ENCODE measurements at regions not wholly inside any gene's neighbourhood (a gene's known extent, or its start where the extent isn't known, plus 50 kb on each side); places are given as distances from the start of the nearest gene placed in this dataset.

DNA sequence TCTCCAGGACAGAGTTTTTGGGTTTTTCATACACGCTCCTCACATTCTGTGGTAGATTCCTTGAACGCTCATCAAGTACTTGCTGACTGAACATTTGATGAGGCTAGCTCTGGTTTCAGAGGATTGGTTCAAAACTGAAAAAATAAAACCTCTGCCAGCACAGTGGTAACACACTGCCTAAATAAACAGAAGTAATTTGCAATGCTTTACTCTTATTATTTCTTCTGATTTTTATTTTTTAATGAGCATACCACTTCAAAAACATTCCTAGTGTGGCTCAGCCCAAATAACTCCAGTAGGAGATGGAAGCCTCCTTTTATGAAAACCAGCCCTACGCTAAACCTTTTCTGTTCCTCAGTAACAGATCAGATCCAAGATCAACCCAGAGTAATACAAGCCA is 72.0 kb upstream of the INTU start:
- no peaks in the 10 kb centered on the region for H3K36me3 ChIP-seq (ENCODE audit: control insufficient read depth in 2 of 2, insufficient read depth in 2 of 2, low read length in 2 of 2)
- H3K9ac ChIP-seq (ENCODE audit: low read depth in 1 of 2, low read length in 2 of 2), result no peak overlapping the region
- no peaks in the 10 kb centered on the region for H3K4me1 ChIP-seq (ENCODE audit: control insufficient read depth in 2 of 2, insufficient read depth in 2 of 2, low read length in 2 of 2)
- H3K4me3 ChIP-seq (ENCODE audit: low read length in 2 of 2), result no peak overlapping the region
- no peaks in the 10 kb centered on the region for H3K27me3 ChIP-seq (ENCODE audit: control insufficient read depth in 2 of 2, insufficient read depth in 2 of 2, low read length in 2 of 2)
- no peak overlapping the region for H3K27ac ChIP-seq (ENCODE audit: low read depth in 2 of 2, low read length in 2 of 2)
- H3K9me3 ChIP-seq (ENCODE audit: control insufficient read depth in 2 of 2, low read length in 2 of 2), result no peaks in the 10 kb centered on the region

DNA sequence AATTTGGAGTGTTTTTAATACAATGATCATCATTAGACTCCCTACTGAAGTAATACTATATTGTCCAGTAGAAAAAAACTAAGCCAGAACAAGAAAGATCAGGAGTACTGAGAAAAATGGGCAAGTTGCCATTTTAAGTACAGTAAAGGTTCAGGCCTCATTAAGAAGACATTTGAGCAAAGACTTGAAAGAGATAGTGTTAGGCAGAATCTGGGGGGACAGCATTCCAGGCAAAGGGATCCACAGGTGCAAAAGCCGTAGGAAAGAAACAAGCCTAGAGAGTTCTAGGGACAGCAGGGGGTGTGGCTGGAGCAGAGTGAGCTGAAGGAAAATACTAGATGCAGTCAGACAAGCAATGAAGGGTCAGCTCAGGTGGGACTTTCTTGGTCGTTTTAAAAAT is 58.1 kb upstream of the INTU start:
- Histone ChIP-seq H3K9me3 (ENCODE audit: control insufficient read depth in 2 of 2, low read length in 2 of 2) (no peaks in the 10 kb centered on the region), H3K4me3 (ENCODE audit: low read length in 2 of 2) (no peak overlapping the region), H3K36me3 (ENCODE audit: control insufficient read depth in 2 of 2, insufficient read depth in 2 of 2, low read length in 2 of 2) (no peaks in the 10 kb centered on the region), H3K9ac (ENCODE audit: low read depth in 1 of 2, low read length in 2 of 2) (no peak overlapping the region), H3K27ac (ENCODE audit: low read depth in 2 of 2, low read length in 2 of 2) (no peak overlapping the region), H3K27me3 (ENCODE audit: control insufficient read depth in 2 of 2, insufficient read depth in 2 of 2, low read length in 2 of 2) (no peaks in the 10 kb centered on the region), H3K4me1 (ENCODE audit: control insufficient read depth in 2 of 2, insufficient read depth in 2 of 2, low read length in 2 of 2) (no peaks in the 10 kb centered on the region)

DNA sequence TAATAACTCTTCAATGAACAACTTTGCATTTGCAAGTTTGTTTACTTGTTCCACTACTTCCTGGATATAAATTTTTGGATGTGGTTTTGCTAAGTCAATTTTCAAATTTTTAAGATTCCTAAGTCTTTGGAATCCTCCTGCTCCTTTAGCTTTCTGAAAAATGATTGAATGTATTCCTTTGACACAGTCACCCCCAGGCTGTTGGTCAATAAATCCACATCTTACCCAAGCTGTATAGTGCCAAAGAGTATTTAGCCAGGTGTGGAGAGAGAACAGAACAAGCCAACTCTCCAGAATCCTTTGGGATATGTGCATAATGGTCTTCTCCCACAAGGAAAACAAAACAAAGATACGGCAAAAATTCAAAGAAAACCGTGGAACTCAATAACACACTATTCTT is 56.9 kb upstream of the INTU start:
- H3K27me3 ChIP-seq (ENCODE audit: control insufficient read depth in 2 of 2, insufficient read depth in 2 of 2, low read length in 2 of 2), result no peaks in the 10 kb centered on the region
- H3K27ac ChIP-seq (ENCODE audit: low read depth in 2 of 2, low read length in 2 of 2), result no peak overlapping the region
- no peak overlapping the region for H3K4me3 ChIP-seq (ENCODE audit: low read length in 2 of 2)
- no peaks in the 10 kb centered on the region for H3K36me3 ChIP-seq (ENCODE audit: control insufficient read depth in 2 of 2, insufficient read depth in 2 of 2, low read length in 2 of 2)
- no peaks in the 10 kb centered on the region for H3K4me1 ChIP-seq (ENCODE audit: control insufficient read depth in 2 of 2, insufficient read depth in 2 of 2, low read length in 2 of 2)
- no peaks in the 10 kb centered on the region for H3K9me3 ChIP-seq (ENCODE audit: control insufficient read depth in 2 of 2, low read length in 2 of 2)
- H3K9ac ChIP-seq (ENCODE audit: low read depth in 1 of 2, low read length in 2 of 2), result no peak overlapping the region

DNA sequence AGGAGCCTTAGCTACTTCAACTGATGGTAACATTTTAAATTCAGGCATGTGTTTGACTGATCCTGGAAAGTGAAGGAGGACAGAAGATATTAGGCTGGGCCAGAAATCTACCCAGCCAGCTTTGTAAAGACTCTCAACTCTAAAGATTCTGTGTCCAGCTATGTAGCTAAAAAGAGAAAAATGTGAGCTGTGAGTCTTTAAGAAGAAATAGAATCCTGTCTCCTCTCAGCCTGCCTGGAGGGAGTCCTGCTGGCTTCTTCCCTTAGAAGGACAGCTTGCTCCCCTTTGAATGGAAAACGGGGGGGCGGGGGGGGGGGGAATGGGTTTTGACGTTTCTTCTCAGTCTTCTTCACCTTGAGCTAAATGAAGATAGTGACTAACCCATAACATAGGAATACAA is 54.3 kb upstream of the INTU start:
- H3K27me3 ChIP-seq (ENCODE audit: control insufficient read depth in 2 of 2, insufficient read depth in 2 of 2, low read length in 2 of 2), result no peaks in the 10 kb centered on the region

DNA sequence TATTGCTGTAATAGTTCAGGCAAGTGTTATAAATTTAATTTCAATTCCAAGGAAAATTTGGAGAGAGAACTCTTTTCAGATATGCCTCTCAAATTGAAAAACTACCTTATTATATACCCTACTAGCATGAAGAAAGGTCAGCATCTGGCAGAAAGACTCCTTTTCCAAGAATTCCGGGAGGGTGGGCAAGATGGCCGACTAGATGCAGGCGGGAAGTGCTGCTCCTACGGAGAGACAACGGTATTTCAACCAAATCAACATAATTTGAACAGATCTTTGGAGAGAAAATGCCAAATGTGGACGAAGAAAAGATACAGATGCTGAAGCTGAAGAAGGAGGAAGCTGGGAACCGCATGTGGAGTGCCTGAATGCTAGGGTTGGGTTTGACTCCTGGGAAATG is 53.8 kb upstream of the INTU start:
- Histone ChIP-seq H3K27ac (ENCODE audit: low read depth in 2 of 2, low read length in 2 of 2) (no peak overlapping the region), H3K4me1 (ENCODE audit: control insufficient read depth in 2 of 2, insufficient read depth in 2 of 2, low read length in 2 of 2) (no peaks in the 10 kb centered on the region), H3K4me3 (ENCODE audit: low read length in 2 of 2) (no peak overlapping the region), H3K36me3 (ENCODE audit: control insufficient read depth in 2 of 2, insufficient read depth in 2 of 2, low read length in 2 of 2) (no peaks in the 10 kb centered on the region), H3K9ac (ENCODE audit: low read depth in 1 of 2, low read length in 2 of 2) (no peak overlapping the region), H3K27me3 (ENCODE audit: control insufficient read depth in 2 of 2, insufficient read depth in 2 of 2, low read length in 2 of 2) (no peaks in the 10 kb centered on the region), H3K9me3 (ENCODE audit: control insufficient read depth in 2 of 2, low read length in 2 of 2) (no peaks in the 10 kb centered on the region)

More for the DNA sequence above, 54.3 kb upstream of the INTU start:
- no peaks in the 10 kb centered on the region for H3K36me3 ChIP-seq (ENCODE audit: control insufficient read depth in 2 of 2, insufficient read depth in 2 of 2, low read length in 2 of 2)
- H3K27ac ChIP-seq (ENCODE audit: low read depth in 2 of 2, low read length in 2 of 2), result no peak overlapping the region
- H3K9ac ChIP-seq (ENCODE audit: low read depth in 1 of 2, low read length in 2 of 2), result no peak overlapping the region
- H3K4me1 ChIP-seq (ENCODE audit: control insufficient read depth in 2 of 2, insufficient read depth in 2 of 2, low read length in 2 of 2), result no peaks in the 10 kb centered on the region
- H3K9me3 ChIP-seq (ENCODE audit: control insufficient read depth in 2 of 2, low read length in 2 of 2), result no peaks in the 10 kb centered on the region
- no peak overlapping the region for H3K4me3 ChIP-seq (ENCODE audit: low read length in 2 of 2)

DNA sequence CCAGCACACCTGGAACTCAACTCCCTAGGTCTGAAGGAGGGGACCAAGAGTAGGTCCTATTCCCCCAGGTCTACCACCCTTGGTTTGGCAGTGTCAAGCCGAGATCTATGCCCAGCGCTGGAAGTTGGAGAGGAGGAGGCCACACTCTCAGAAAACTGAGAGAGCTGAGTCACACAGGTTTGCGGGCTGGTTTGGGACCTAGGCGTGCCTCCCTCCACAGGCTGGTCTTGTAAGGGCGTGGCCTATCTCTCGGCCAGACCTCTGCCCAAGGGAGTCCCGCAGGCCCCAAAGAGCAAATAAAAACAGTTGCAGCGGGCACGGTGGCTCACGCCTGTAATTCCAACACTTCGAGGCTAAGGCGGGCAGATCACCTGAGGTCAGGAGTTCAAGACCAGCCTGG is 52.9 kb upstream of the INTU start:
- H3K4me1 ChIP-seq (ENCODE audit: control insufficient read depth in 2 of 2, insufficient read depth in 2 of 2, low read length in 2 of 2), result no peaks in the 10 kb centered on the region
- H3K4me3 ChIP-seq (ENCODE audit: low read length in 2 of 2), result no peak overlapping the region
- no peaks in the 10 kb centered on the region for H3K9me3 ChIP-seq (ENCODE audit: control insufficient read depth in 2 of 2, low read length in 2 of 2)
- H3K27ac ChIP-seq (ENCODE audit: low read depth in 2 of 2, low read length in 2 of 2), result no peak overlapping the region
- no peaks in the 10 kb centered on the region for H3K27me3 ChIP-seq (ENCODE audit: control insufficient read depth in 2 of 2, insufficient read depth in 2 of 2, low read length in 2 of 2)
- H3K9ac ChIP-seq (ENCODE audit: low read depth in 1 of 2, low read length in 2 of 2), result no peak overlapping the region
- H3K36me3 ChIP-seq (ENCODE audit: control insufficient read depth in 2 of 2, insufficient read depth in 2 of 2, low read length in 2 of 2), result no peaks in the 10 kb centered on the region

DNA sequence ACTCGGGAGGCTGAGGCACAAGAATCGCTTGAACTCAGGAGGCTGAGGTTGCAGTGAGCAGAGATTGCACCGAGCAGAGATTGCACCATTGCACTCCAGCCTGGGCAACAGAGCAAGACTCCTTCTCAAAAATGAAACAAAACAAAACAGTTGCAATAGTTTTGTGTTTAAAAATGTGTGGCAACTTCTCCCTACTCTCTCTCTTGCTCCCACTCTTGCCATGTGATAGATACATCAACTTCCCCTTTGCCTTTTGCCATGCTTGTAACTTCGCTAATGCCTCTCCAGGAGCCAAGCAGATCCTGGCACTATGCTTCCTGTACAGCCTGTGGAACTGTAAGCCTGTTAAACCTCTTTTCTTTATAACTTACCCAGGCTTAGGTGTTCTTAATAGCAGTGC is 52.5 kb upstream of the INTU start:
- Histone ChIP-seq H3K4me3 (ENCODE audit: low read length in 2 of 2) (no peak overlapping the region), H3K27me3 (ENCODE audit: control insufficient read depth in 2 of 2, insufficient read depth in 2 of 2, low read length in 2 of 2) (no peaks in the 10 kb centered on the region), H3K27ac (ENCODE audit: low read depth in 2 of 2, low read length in 2 of 2) (no peak overlapping the region), H3K9ac (ENCODE audit: low read depth in 1 of 2, low read length in 2 of 2) (no peak overlapping the region), H3K4me1 (ENCODE audit: control insufficient read depth in 2 of 2, insufficient read depth in 2 of 2, low read length in 2 of 2) (no peaks in the 10 kb centered on the region), H3K36me3 (ENCODE audit: control insufficient read depth in 2 of 2, insufficient read depth in 2 of 2, low read length in 2 of 2) (no peaks in the 10 kb centered on the region), H3K9me3 (ENCODE audit: control insufficient read depth in 2 of 2, low read length in 2 of 2) (no peaks in the 10 kb centered on the region)

DNA sequence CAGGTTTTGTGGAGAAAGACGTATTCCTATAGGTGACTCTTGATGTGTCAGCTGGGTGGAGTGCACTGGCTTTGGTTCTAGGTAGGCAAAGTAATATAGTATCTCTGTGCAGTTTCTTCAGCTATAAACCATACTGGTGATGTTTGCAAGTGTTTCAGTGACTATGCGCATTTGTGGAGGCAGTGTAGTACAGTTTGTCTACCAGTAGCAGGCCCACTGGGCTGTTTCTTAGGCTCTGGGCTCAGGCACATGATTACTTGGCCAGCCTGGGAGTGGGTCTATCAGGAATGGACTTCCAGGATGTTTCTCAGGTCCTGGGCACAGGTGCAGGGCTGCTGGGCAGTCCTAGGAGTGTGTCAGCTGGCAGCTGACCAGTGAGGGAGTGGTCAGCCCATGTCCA is 51.9 kb upstream of the INTU start:
- H3K4me3 ChIP-seq (ENCODE audit: low read length in 2 of 2), result no peak overlapping the region

More for the DNA sequence above, 51.9 kb upstream of the INTU start:
- Histone ChIP-seq H3K36me3 (ENCODE audit: control insufficient read depth in 2 of 2, insufficient read depth in 2 of 2, low read length in 2 of 2) (no peaks in the 10 kb centered on the region), H3K27ac (ENCODE audit: low read depth in 2 of 2, low read length in 2 of 2) (no peak overlapping the region), H3K9me3 (ENCODE audit: control insufficient read depth in 2 of 2, low read length in 2 of 2) (no peaks in the 10 kb centered on the region), H3K9ac (ENCODE audit: low read depth in 1 of 2, low read length in 2 of 2) (no peak overlapping the region), H3K27me3 (ENCODE audit: control insufficient read depth in 2 of 2, insufficient read depth in 2 of 2, low read length in 2 of 2) (no peaks in the 10 kb centered on the region), H3K4me1 (ENCODE audit: control insufficient read depth in 2 of 2, insufficient read depth in 2 of 2, low read length in 2 of 2) (no peaks in the 10 kb centered on the region)

Data from mucosa of rectum (tissue), 2 donors.